ENCODE measurements at regions not wholly inside any gene's neighbourhood (a gene's known extent, or its start where the extent isn't known, plus 50 kb on each side); places are given as distances from the start of the nearest gene placed in this dataset.

GRCh38 chr6:156250593-156250992, 526.6 kb upstream of the ARID1B start (continued):
- TF ChIP-seq REST (IDR thresholded peaks at IDR 0.05) (no peak), HDAC2 (IDR thresholded peaks at IDR 0.05) (no peak), NPAS2 (CRISPR knock-in tag; IDR thresholded peaks at IDR 0.05; ENCODE audit: borderline replicate concordance) (no peak), HES2 (IDR thresholded peaks at IDR 0.05) (no peak), ESRRA (IDR thresholded peaks at IDR 0.05; ENCODE audit: borderline replicate concordance, low read length) (no peak), ATOH8 (CRISPR knock-in tag; IDR thresholded peaks at IDR 0.05; ENCODE audit: low read depth) (no peak), KDM1A (IDR thresholded peaks at IDR 0.05; ENCODE audit: low read depth) (no peak), CHD2 (IDR thresholded peaks at IDR 0.05; ENCODE audit: low read length, partially characterized antibody) (no peak), CHD4 (IDR thresholded peaks at IDR 0.05; ENCODE audit: borderline replicate concordance) (no peak), RNF2 (IDR thresholded peaks at IDR 0.05; ENCODE audit: borderline replicate concordance, low read depth) (no peak), BCL3 (IDR thresholded peaks at IDR 0.05) (no peak), RARB (CRISPR knock-in tag; IDR thresholded peaks at IDR 0.05) (no peak), SMC3 (IDR thresholded peaks at IDR 0.05) (no peak)

GRCh38 chr6:156242206-156242605, 535.0 kb upstream of the ARID1B start:
- no peak for TF ChIP-seq HMGXB4 (CRISPR knock-in tag; IDR thresholded peaks at IDR 0.05; ENCODE audit: borderline replicate concordance)
- TF ChIP-seq CBX2 (IDR thresholded peaks at IDR 0.05; ENCODE audit: borderline replicate concordance, low read depth): no peak
- no peak for TF ChIP-seq CHD4 (IDR thresholded peaks at IDR 0.05; ENCODE audit: borderline replicate concordance)
- TF ChIP-seq RARB (CRISPR knock-in tag; IDR thresholded peaks at IDR 0.05): no peak
- no peak for TF ChIP-seq HEYL (CRISPR knock-in tag; IDR thresholded peaks at IDR 0.05)
- no peak for TF ChIP-seq MYC (IDR thresholded peaks at IDR 0.05; ENCODE audit: borderline replicate concordance, low read length)
- no peak for TF ChIP-seq EHF (CRISPR knock-in tag; IDR thresholded peaks at IDR 0.05)
- TF ChIP-seq FOSB (CRISPR knock-in tag; IDR thresholded peaks at IDR 0.05): no peak
- no peak for TF ChIP-seq RFX5 (IDR thresholded peaks at IDR 0.05)
- no peak for TF ChIP-seq POLR2AphosphoS2 (conservative IDR thresholded peaks at IDR 0.05; ENCODE audit: low read length)
- no peak for TF ChIP-seq HOXB13 (CRISPR knock-in tag; IDR thresholded peaks at IDR 0.05; ENCODE audit: low read depth)
- no peak for TF ChIP-seq NR3C1 (IDR thresholded peaks at IDR 0.05)
- no peak for TF ChIP-seq GATA3 (IDR thresholded peaks at IDR 0.05; ENCODE audit: borderline replicate concordance)
- TF ChIP-seq HDAC2 (IDR thresholded peaks at IDR 0.05): no peak
- ChIA-PET POLR2A (no interaction called here), CTCF (no interaction called here)
- ATAC-seq (no peak), DNase-seq (ENCODE audit: low read depth in 1 of 2, low spot score in 1 of 2) (no peak), FAIRE-seq (no peak)
- H3K4me1 ChIP-seq: no peaks in the 10 kb centered on the region
- no peak overlapping the region for H3K4me2 ChIP-seq
- no peaks in the 10 kb centered on the region for H3K9me3 ChIP-seq
- 52% methylated on average over 3 of the region's 3 CpGs for WGBS (ENCODE audit: missing lambda C conversion rate)
- no peak overlapping the region for H3K4me3 ChIP-seq
- no peak overlapping the region for H3K27ac ChIP-seq

Data from A549 (cell line).